CD14-positive monocyte (primary cell): ENCODE measurements at regions not wholly inside any gene's neighbourhood (a gene's known extent, or its start where the extent isn't known, plus 50 kb on each side); places are given as distances from the start of the nearest gene placed in this dataset.
A peak's percentile ranks its signal among the peaks of the same experiment; 100 is the strongest.

Experiments
- DNase-seq, 3 donors: peaks; one replicate each; pipeline ENCODE4 v3.0.0-alpha.2; 2011 to 2022
- H2AFZ ChIP-seq: 2 replicates; pipeline ENCODE4 v1.6.0; 2012; ENCODE audit warnings: mild to moderate bottlenecking, low read depth, low read length, inconsistent platforms; ENCODE audit not compliant: insufficient read depth, poor library complexity, severe bottlenecking
- H3K27ac ChIP-seq, 2 donors: 1 replicate in 1 of 2; 2 replicates in 1 of 2; pipeline ENCODE4 v1.5.1; 2012 to 2013; ENCODE audit warnings: low read length in 2 of 2, control low read depth in 1 of 2, inconsistent platforms in 1 of 2, low read depth in 1 of 2, mild to moderate bottlenecking in 1 of 2
- H3K27me3 ChIP-seq, 2 donors: one replicate each; pipeline versions ENCODE4 v1.6.0 to v1.6.1; 2011 to 2013; ENCODE audit warnings: low read length in 2 of 2; ENCODE audit not compliant: control insufficient read depth in 2 of 2, insufficient read depth in 2 of 2
- H3K36me3 ChIP-seq, 2 donors: replicated peaks in 1 of 2; 1 replicate in 1 of 2; 2 replicates in 1 of 2; pipeline versions ENCODE4 v1.5.1 to v1.6.1; 2012 to 2013; ENCODE audit warnings: low read length in 2 of 2, control low read depth in 1 of 2, inconsistent platforms in 1 of 2, mild to moderate bottlenecking in 1 of 2; ENCODE audit not compliant: insufficient read depth in 2 of 2, control insufficient read depth in 1 of 2
- H3K4me1 ChIP-seq, 2 donors: 1 replicate in 1 of 2; 2 replicates in 1 of 2; pipeline versions ENCODE4 v1.5.1 to v1.6.1; 2012 to 2013; ENCODE audit warnings: low read length in 2 of 2, control low read depth in 1 of 2, inconsistent platforms in 1 of 2, mild to moderate bottlenecking in 1 of 2, moderate library complexity in 1 of 2; ENCODE audit not compliant: insufficient read depth in 2 of 2, control insufficient read depth in 1 of 2
- H3K4me2 ChIP-seq: replicated peaks from 2 replicates; pipeline ENCODE3; 2012; ENCODE audit warnings: low read length, moderate library complexity, mild to moderate bottlenecking; ENCODE audit not compliant: poor library complexity, severe bottlenecking; ENCODE audit errors: extremely low read depth
- H3K4me3 ChIP-seq, 3 experiments: fragments of 200-600 bp in 1 of 3; sonication (generic) in 1 of 3; replicated peaks in 1 of 3; 1 replicate in 2 of 3; 2 replicates in 1 of 3; pipeline ENCODE4 v1.5.1; 2011 to 2013; ENCODE audit warnings: low read length in 3 of 3, mild to moderate bottlenecking in 3 of 3, control low read depth in 2 of 3, low read depth in 2 of 3, inconsistent platforms in 1 of 3, moderate library complexity in 1 of 3
- H3K79me2 ChIP-seq: 2 replicates; pipeline ENCODE4 v1.6.0; 2012; ENCODE audit warnings: mild to moderate bottlenecking, control low read depth, inconsistent platforms, low read length, moderate library complexity; ENCODE audit not compliant: insufficient read depth
- H3K9ac ChIP-seq: 2 replicates; pipeline ENCODE4 v1.6.0; 2017; ENCODE audit warnings: low read length, mild to moderate bottlenecking; ENCODE audit not compliant: insufficient read depth, poor library complexity, severe bottlenecking
- H3K9me3 ChIP-seq, 2 donors: replicated peaks in 1 of 2; 1 replicate in 1 of 2; 2 replicates in 1 of 2; pipeline versions ENCODE4 v1.5.1 to v1.6.1; 2012 to 2013; ENCODE audit warnings: low read length in 2 of 2, control low read depth in 1 of 2; ENCODE audit not compliant: control insufficient read depth in 1 of 2, insufficient read depth in 1 of 2
- H4K20me1 ChIP-seq: 2 replicates; pipeline ENCODE4 v1.6.0; 2012; ENCODE audit warnings: mild to moderate bottlenecking, low read length, control low read depth, moderate library complexity; ENCODE audit not compliant: insufficient read depth
- H3K27ac Mint-ChIP-seq, 7 donors: one replicate each; pipeline ENCODE4 v1.8.0; 2020; ENCODE audit warnings: mild to moderate bottlenecking in 7 of 7, mixed read lengths in 7 of 7, moderate library complexity in 6 of 7, inconsistent platforms in 2 of 7
- H3K27me3 Mint-ChIP-seq, 3 donors: one replicate each; pipeline ENCODE4 v1.8.0; 2021 to 2022; ENCODE audit warnings: low read depth in 3 of 3, mild to moderate bottlenecking in 3 of 3, mixed read lengths in 3 of 3, moderate library complexity in 3 of 3, inconsistent platforms in 1 of 3
- H3K36me3 Mint-ChIP-seq, 2 donors: one replicate each; pipeline ENCODE4 v1.8.0; 2020; ENCODE audit warnings: mixed read lengths in 2 of 2, inconsistent platforms in 1 of 2, mild to moderate bottlenecking in 1 of 2
- H3K4me1 Mint-ChIP-seq: one replicate; pipeline ENCODE4 v1.8.0; 2020; ENCODE audit warnings: mild to moderate bottlenecking, mixed read lengths
- H3K4me3 Mint-ChIP-seq, 2 donors: one replicate each; pipeline ENCODE4 v1.8.0; 2020; ENCODE audit warnings: mild to moderate bottlenecking in 2 of 2, mixed read lengths in 2 of 2, moderate library complexity in 1 of 2
- H3K9me3 Mint-ChIP-seq, 7 donors: one replicate each; pipeline ENCODE4 v1.8.0; 2020 to 2022; ENCODE audit warnings: mixed read lengths in 7 of 7, mild to moderate bottlenecking in 6 of 7, moderate library complexity in 6 of 7, inconsistent platforms in 2 of 7
- WGBS: methylation state at CpG from one replicate; pipeline ENCODE4 v1.1.5; 2013; ENCODE audit warnings: missing lambda C conversion rate; ENCODE audit not compliant: insufficient coverage; 5-methylcytosine and 5-hydroxymethylcytosine counted together
- intact Hi-C, 2 donors: fragments of 100-400 bp; cut with micrococcal nuclease; formaldehyde crosslinking; loops; one replicate each; pipeline versions ENCODE4 v1.15.0 to v1.15.1; 2023
- TF ChIP-seq, protein P1 (sequence below): fragments of 200-600 bp; IDR thresholded peaks from one replicate; pipeline ENCODE4 v1.8.0; 2022; ENCODE audit warnings: antibody characterized with exemption, mild to moderate bottlenecking

DNA sequence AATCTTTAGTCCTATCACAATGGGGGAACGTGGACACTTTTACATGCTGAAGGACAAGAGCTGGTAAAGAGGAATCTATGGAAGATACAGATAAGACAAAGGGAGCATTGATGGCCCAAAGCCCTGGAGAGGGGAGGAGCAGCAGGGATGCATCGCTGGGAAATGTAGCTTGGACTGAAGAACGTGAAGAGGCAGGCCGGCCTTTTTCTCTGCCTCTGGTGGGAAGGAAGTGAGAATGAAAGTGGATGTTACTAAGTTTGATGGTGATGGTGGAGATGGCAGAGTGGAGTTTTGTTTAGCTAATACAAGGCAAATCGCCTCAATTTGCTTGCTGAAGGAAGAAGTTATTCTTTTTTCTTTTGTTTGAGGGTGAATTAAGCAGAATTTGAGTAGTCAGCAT is 124.6 kb upstream of the TAF11L2 start:
- H2AFZ ChIP-seq, result peak overlapping the region; percentile 32
- no peak overlapping the region for H3K4me3 ChIP-seq
- Mint-ChIP-seq H3K9me3 (peaks cover 0 to 4% (median 2%) of the 10 kb centered on the region in 7 donors), H3K27ac (peak overlapping the region in 3 of 7 donors; percentile 7 to 52 (median 37)), H3K27me3 (no peaks in the 10 kb centered on the region), H3K4me1 (peaks cover 13% of the 10 kb centered on the region), H3K36me3 (no peaks in the 10 kb centered on the region), H3K4me3 (peak overlapping the region in 1 of 2 donors; percentile 52)
- no peaks in the 10 kb centered on the region for H4K20me1 ChIP-seq
- no peak for DNase-seq
- H3K27ac ChIP-seq, result no peak overlapping the region
- no peaks in the 10 kb centered on the region for H3K79me2 ChIP-seq
- intact Hi-C loops, result no loop called here
- peaks cover 8 to 10% of the 10 kb centered on the region in 2 donors for H3K4me1 ChIP-seq
- no peak overlapping the region for H3K9ac ChIP-seq
- H3K9me3 ChIP-seq, result no peaks in the 10 kb centered on the region
- 21% methylated on average over 4 of the region's 5 CpGs for WGBS
- no peak overlapping the region for H3K4me2 ChIP-seq
- H3K27me3 ChIP-seq, result no peaks in the 10 kb centered on the region
- no peaks in the 10 kb centered on the region for H3K36me3 ChIP-seq
- TF ChIP-seq, protein P1, sequence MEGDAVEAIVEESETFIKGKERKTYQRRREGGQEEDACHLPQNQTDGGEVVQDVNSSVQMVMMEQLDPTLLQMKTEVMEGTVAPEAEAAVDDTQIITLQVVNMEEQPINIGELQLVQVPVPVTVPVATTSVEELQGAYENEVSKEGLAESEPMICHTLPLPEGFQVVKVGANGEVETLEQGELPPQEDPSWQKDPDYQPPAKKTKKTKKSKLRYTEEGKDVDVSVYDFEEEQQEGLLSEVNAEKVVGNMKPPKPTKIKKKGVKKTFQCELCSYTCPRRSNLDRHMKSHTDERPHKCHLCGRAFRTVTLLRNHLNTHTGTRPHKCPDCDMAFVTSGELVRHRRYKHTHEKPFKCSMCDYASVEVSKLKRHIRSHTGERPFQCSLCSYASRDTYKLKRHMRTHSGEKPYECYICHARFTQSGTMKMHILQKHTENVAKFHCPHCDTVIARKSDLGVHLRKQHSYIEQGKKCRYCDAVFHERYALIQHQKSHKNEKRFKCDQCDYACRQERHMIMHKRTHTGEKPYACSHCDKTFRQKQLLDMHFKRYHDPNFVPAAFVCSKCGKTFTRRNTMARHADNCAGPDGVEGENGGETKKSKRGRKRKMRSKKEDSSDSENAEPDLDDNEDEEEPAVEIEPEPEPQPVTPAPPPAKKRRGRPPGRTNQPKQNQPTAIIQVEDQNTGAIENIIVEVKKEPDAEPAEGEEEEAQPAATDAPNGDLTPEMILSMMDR, result no peak

DNA sequence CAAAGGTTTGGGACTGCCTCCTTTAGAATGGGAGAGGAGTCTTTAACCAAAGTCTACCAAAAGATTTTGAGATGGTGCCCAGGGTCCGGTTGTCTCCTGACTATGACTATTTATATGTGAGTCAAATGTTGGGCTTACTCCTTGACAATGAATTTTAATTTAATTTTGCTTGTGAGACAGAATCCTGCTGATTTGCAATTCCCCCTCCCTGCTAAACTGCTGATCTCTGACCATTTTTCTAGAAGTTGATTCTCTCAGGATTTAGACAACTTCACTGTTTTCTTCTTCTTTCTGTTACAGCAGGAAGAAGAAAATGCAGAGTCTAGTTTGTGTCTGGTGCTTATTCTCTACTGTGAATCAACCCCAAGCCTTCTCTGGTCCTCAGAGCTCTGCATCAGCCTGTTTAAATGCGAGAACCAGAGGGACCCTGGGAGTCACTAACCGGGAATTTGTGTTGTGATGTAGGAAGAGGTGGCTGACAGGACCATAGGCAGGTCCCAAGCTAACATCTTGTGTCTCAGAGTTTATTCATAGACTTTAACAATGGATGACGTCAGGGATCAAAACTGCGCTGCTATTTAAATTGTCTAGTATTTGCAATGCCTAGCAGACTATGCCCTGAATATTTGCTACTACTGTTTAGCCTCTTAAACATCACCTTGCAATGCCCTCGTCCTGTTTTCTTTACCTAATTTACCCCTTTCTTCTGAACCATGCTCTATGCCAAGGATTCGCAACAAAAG is 124.0 kb upstream of the TAF11L2 start:
- no peak for DNase-seq
- Histone ChIP-seq H4K20me1 (no peaks in the 10 kb centered on the region), H3K9ac (no peak overlapping the region), H3K9me3 (no peaks in the 10 kb centered on the region), H2AFZ (peak overlapping the region; percentile 32), H3K36me3 (no peaks in the 10 kb centered on the region), H3K4me3 (no peak overlapping the region), H3K4me1 (peaks cover 8 to 10% of the 10 kb centered on the region in 2 donors), H3K4me2 (no peak overlapping the region), H3K27me3 (no peaks in the 10 kb centered on the region), H3K79me2 (no peaks in the 10 kb centered on the region), H3K27ac (no peak overlapping the region)
- H3K4me3 Mint-ChIP-seq, result no peak overlapping the region
- H3K36me3 Mint-ChIP-seq, result no peaks in the 10 kb centered on the region
- peak overlapping the region in 2 of 7 donors; percentile 7 to 52 for H3K27ac Mint-ChIP-seq
- no peaks in the 10 kb centered on the region for H3K27me3 Mint-ChIP-seq
- peaks cover 0 to 4% (median 2%) of the 10 kb centered on the region in 7 donors for H3K9me3 Mint-ChIP-seq
- TF ChIP-seq, protein P1, result no peak
- H3K4me1 Mint-ChIP-seq, result peaks cover 13% of the 10 kb centered on the region
- intact Hi-C loops, result no loop called here
- 100% methylated on average over 3 of the region's 7 CpGs for WGBS
